Osteoblast (primary cell): ENCODE measurements at regions not wholly inside any gene's neighbourhood (a gene's known extent, or its start where the extent isn't known, plus 50 kb on each side); places are given as distances from the start of the nearest gene placed in this dataset.
"Not testable (repeated sequence)": the region's sequence is repeated elsewhere in the genome, so short reads cannot be mapped to it uniquely, and the experiment has no call there.

Experiments
- DNase-seq: peaks from one replicate; pipeline ENCODE4 v3.0.0; 2011; ENCODE audit warnings: low spot score, mixed read lengths; ENCODE audit not compliant: insufficient read length; ENCODE audit errors: missing footprints
- H2AFZ ChIP-seq: 2 replicates; pipeline ENCODE4 v1.6.0; 2011; ENCODE audit warnings: mild to moderate bottlenecking, low read length
- H3K27ac ChIP-seq: 2 replicates; pipeline ENCODE4 v1.5.1; 2011; ENCODE audit warnings: mild to moderate bottlenecking, low read depth, low read length, moderate library complexity
- H3K27me3 ChIP-seq: 2 replicates; pipeline ENCODE4 v1.6.0; 2012; ENCODE audit warnings: mild to moderate bottlenecking, control low read depth, inconsistent platforms, low read length, moderate library complexity; ENCODE audit not compliant: insufficient read depth
- H3K36me3 ChIP-seq: 2 replicates; pipeline ENCODE4 v1.5.1; 2011; ENCODE audit warnings: mild to moderate bottlenecking, low read length, control low read depth, moderate library complexity; ENCODE audit not compliant: insufficient read depth
- H3K4me1 ChIP-seq: 2 replicates; pipeline ENCODE4 v1.5.1; 2011; ENCODE audit warnings: mild to moderate bottlenecking, low read length, control low read depth, moderate library complexity; ENCODE audit not compliant: insufficient read depth
- H3K4me2 ChIP-seq: 2 replicates; pipeline ENCODE4 v1.6.0; 2011; ENCODE audit warnings: mild to moderate bottlenecking, low read length; ENCODE audit not compliant: insufficient read depth
- H3K4me3 ChIP-seq: fragments of 200-600 bp; sonication (generic); 3 replicates; pipeline ENCODE4 v1.5.1; 2012; ENCODE audit warnings: mild to moderate bottlenecking, low read length, inconsistent platforms; ENCODE audit not compliant: insufficient read depth
- H3K79me2 ChIP-seq: 2 replicates; pipeline ENCODE4 v1.6.0; 2012; ENCODE audit warnings: mild to moderate bottlenecking, low read length, control low read depth, inconsistent platforms; ENCODE audit not compliant: insufficient read depth
- H3K9me3 ChIP-seq: 2 replicates; pipeline ENCODE4 v1.5.1; 2011; ENCODE audit warnings: low read depth, low read length, control low read depth
- H4K20me1 ChIP-seq: 2 replicates; pipeline ENCODE4 v1.6.0; 2012; ENCODE audit warnings: mild to moderate bottlenecking, low read length, control low read depth; ENCODE audit not compliant: insufficient read depth
- TF ChIP-seq, protein P1 (sequence below): IDR thresholded peaks from 2 replicates; pipeline ENCODE4 v1.5.1; 2011; ENCODE audit warnings: mild to moderate bottlenecking, low read depth, low read length, moderate library complexity; ENCODE audit errors: extremely low read depth

DNA sequence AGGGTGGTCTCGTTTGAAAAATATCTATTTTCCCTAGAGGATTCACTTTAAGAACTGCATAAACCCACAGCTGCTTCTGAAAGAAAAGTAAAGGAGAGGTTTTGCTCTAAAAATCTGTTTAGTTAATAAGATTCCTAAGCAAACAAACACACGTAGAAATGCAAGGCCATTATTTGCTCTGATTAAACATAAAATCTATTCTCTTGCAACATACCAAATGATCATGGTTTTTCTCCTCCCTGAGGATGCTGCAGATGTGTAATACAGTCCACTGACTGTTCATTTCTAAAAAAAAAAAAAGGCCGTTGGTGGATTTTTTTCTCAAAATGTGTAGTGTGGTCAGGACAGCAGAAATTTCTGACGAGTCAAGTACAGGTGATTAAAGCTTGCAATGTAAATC is 98.6 kb downstream of the BUB3 start:
- H3K4me2 ChIP-seq, result no peak overlapping the region
- no peak overlapping the region for H2AFZ ChIP-seq
- H3K9me3 ChIP-seq, result peaks cover 2% of the 10 kb centered on the region
- H3K79me2 ChIP-seq, result no peaks in the 10 kb centered on the region
- H3K4me1 ChIP-seq, result no peaks in the 10 kb centered on the region
- no peaks in the 10 kb centered on the region for H3K36me3 ChIP-seq
- H3K27me3 ChIP-seq, result no peaks in the 10 kb centered on the region
- TF ChIP-seq, protein P1, sequence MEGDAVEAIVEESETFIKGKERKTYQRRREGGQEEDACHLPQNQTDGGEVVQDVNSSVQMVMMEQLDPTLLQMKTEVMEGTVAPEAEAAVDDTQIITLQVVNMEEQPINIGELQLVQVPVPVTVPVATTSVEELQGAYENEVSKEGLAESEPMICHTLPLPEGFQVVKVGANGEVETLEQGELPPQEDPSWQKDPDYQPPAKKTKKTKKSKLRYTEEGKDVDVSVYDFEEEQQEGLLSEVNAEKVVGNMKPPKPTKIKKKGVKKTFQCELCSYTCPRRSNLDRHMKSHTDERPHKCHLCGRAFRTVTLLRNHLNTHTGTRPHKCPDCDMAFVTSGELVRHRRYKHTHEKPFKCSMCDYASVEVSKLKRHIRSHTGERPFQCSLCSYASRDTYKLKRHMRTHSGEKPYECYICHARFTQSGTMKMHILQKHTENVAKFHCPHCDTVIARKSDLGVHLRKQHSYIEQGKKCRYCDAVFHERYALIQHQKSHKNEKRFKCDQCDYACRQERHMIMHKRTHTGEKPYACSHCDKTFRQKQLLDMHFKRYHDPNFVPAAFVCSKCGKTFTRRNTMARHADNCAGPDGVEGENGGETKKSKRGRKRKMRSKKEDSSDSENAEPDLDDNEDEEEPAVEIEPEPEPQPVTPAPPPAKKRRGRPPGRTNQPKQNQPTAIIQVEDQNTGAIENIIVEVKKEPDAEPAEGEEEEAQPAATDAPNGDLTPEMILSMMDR, result no peak
- DNase-seq, result no peak
- H4K20me1 ChIP-seq, result no peaks in the 10 kb centered on the region
- H3K27ac ChIP-seq, result no peak overlapping the region
- H3K4me3 ChIP-seq, result no peak overlapping the region

DNA sequence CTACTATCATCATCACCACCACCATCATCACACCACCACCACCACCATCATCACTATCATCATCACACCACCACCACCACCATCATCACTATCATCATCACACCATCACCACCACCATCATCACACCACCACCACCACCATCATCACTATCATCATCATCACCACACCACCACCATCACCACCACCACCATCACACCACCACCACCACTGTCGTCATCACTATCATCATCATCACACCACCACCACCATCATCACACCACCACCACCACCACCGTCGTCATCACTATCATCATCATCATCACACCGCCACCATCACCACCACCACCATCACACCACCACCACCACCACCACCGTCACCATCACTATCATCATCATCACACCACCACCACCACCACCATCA is 100.1 kb downstream of the BUB3 start:
- H4K20me1 ChIP-seq, H3K27me3 ChIP-seq, H3K4me3 ChIP-seq, H2AFZ ChIP-seq, DNase-seq, H3K9me3 ChIP-seq, H3K4me1 ChIP-seq, H3K27ac ChIP-seq, H3K79me2 ChIP-seq, H3K4me2 ChIP-seq, H3K36me3 ChIP-seq: not testable (repeated sequence)

- H3K9me3 ChIP-seq, result peaks cover 2% of the 10 kb centered on the region
- H3K79me2 ChIP-seq, result no peaks in the 10 kb centered on the region
- no peak overlapping the region for H2AFZ ChIP-seq
- no peaks in the 10 kb centered on the region for H3K4me1 ChIP-seq
- no peak overlapping the region for H3K4me2 ChIP-seq
- TF ChIP-seq, protein P1, result no peak
- no peaks in the 10 kb centered on the region for H4K20me1 ChIP-seq
- H3K36me3 ChIP-seq, result no peaks in the 10 kb centered on the region
- H3K27ac ChIP-seq, result no peak overlapping the region
- H3K4me3 ChIP-seq, result no peak overlapping the region
- DNase-seq, result no peak
- H3K27me3 ChIP-seq, result no peaks in the 10 kb centered on the region
These were observed 103.8 kb downstream of the BUB3 start for GRCh38 chr10:123257904-123258456.

DNA sequence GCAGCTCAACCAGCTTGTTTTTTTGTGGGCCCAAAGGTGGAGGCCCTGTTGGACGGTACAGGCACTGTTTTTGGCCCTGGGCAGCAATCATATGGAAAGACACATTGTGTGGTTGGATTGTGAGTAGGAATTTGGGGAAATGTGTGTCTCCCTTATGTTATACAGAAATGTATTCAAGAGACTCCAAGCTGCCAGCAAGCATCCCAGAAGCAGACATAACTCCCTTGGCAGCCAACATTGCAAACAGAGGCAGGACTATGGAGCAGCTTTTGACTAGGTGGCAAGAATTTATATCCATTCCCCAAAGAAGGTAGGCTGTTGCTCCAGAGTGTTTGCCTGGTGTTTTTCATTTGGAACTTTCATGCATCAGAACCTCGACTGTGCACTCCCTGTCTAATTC is 104.9 kb downstream of the BUB3 start:
- Histone ChIP-seq H3K79me2 (no peaks in the 10 kb centered on the region), H3K27me3 (peaks cover 2% of the 10 kb centered on the region), H3K4me3 (no peak overlapping the region), H3K4me1 (no peaks in the 10 kb centered on the region), H3K4me2 (no peak overlapping the region), H3K9me3 (peaks cover 2% of the 10 kb centered on the region), H3K36me3 (no peaks in the 10 kb centered on the region), H2AFZ (no peak overlapping the region), H3K27ac (no peak overlapping the region), H4K20me1 (no peaks in the 10 kb centered on the region)
- DNase-seq, result no peak
- TF ChIP-seq, protein P1, result no peak
